Heart left ventricle (tissue), 16 donors: ENCODE measurements at regions not wholly inside any gene's neighbourhood (a gene's known extent, or its start where the extent isn't known, plus 50 kb on each side); places are given as distances from the start of the nearest gene placed in this dataset.
"Not testable (repeated sequence)": the region's sequence is repeated elsewhere in the genome, so short reads cannot be mapped to it uniquely, and the experiment has no call there.

ENCODE experiments used
- ATAC-seq, 4 donors: fragments of 200-7000 bp; cut with Tn5 transposase; one replicate each; pipeline ENCODE4 v1.9.1; 2020 to 2022; ENCODE audit warnings: moderate library complexity in 4 of 4, mild to moderate bottlenecking in 3 of 4, moderate number of reproducible peaks in 1 of 4
- DNase-seq, 5 donors: peaks; one replicate each; pipeline ENCODE4 v3.0.0-alpha.2; 2020
- H3K27ac ChIP-seq, 12 donors: fragments of 200-600 bp; sonication (generic) in 4 of 12; one replicate each; pipeline versions ENCODE4 v1.5.0 to v1.8.0; 2016 to 2022; ENCODE audit warnings: mild to moderate bottlenecking in 2 of 12
- H3K27me3 ChIP-seq, 9 donors: fragments of 200-600 bp; sonication (generic) in 2 of 9; one replicate each; pipeline versions ENCODE4 v1.5.1 to v1.8.0; 2016 to 2022; ENCODE audit warnings: mild to moderate bottlenecking in 3 of 9
- H3K36me3 ChIP-seq, 9 donors: fragments of 200-600 bp; sonication (generic) in 2 of 9; one replicate each; pipeline versions ENCODE4 v1.5.0 to v1.8.0; 2018 to 2022; ENCODE audit warnings: mild to moderate bottlenecking in 2 of 9
- H3K4me1 ChIP-seq, 12 donors: fragments of 200-600 bp; sonication (generic) in 4 of 12; one replicate each; pipeline versions ENCODE4 v1.5.0 to v1.8.0; 2016 to 2022; ENCODE audit warnings: mild to moderate bottlenecking in 3 of 12
- H3K4me3 ChIP-seq, 12 donors: fragments of 200-600 bp; sonication (generic) in 4 of 12; one replicate each; pipeline versions ENCODE4 v1.5.0 to v1.8.0; 2017 to 2022; ENCODE audit warnings: mild to moderate bottlenecking in 9 of 12, moderate library complexity in 4 of 12
- H3K9me3 ChIP-seq, 12 donors: fragments of 200-600 bp; sonication (generic) in 4 of 12; one replicate each; pipeline versions ENCODE4 v1.5.0 to v1.8.0; 2016 to 2022; ENCODE audit warnings: mild to moderate bottlenecking in 1 of 12
- POLR2A ChIP-seq, 2 donors: fragments of 450-650 bp; IDR thresholded peaks; one replicate each; pipeline ENCODE4 v1.6.1; 2017; ENCODE audit warnings: antibody characterized with exemption in 2 of 2, mild to moderate bottlenecking in 2 of 2, moderate library complexity in 2 of 2
- WGBS, 4 donors: extraction: QIAGEN DNeasy Blood & Tissue Kit in 2 of 4; methylation state at CpG; one replicate each; pipeline versions ENCODE4 v1.1.5 to v1.1.7; 2013 to 2018; 5-methylcytosine and 5-hydroxymethylcytosine counted together
- intact Hi-C, 10 donors: fragments of 100-400 bp; cut with DNase I; formaldehyde crosslinking; loops; one replicate each; pipeline versions ENCODE4 v1.11.1 to v1.14.2; 2022
- TF ChIP-seq, protein P1 (sequence below), 12 donors: fragments of 200-600 bp; sonication (generic) in 4 of 12; IDR thresholded peaks; one replicate each; pipeline versions ENCODE4 v1.5.0 to v1.8.0; 2018 to 2022; ENCODE audit warnings: antibody characterized with exemption in 12 of 12, mild to moderate bottlenecking in 5 of 12
- donor health status: ischemic (EF 13 %, LVEDD 7.1; RV severe dilation, severe dysfunction).
- donor health status: healthy with polysubstance abuse.
- donor health status: DM: no; HTN: yes; CAD: no.
- donor health status: DM: no; HTN: no; CAD: no.
- donor health status: ischemic (EF 25% LVEDD 6.9; RV normal size, moderate dysfunction).
- donor health status: ischemic (EF 25% LVEDD 5.7; RV mildly dilated, moderate dysfunction).
- donor health status: healthy.
- donor health status: DM: yes; HTN: yes; CAD: no.
- donor health status: ischemic (EF 35%, LVEDD 5.7; RV mildly dilated, moderate dysfunction).
- donor health status: nonischemic (EF 11% LVEDD 7.7; RV severe dilation, severe dysfunction).
- donor health status: DM: yes; HTN: yes; CAD: no.
- donor health status: PGD.
- donor health status: ischemic (EF 29% LVEDD 5.4; RV normal size, mild dysfunction).
- donor health status: nonischemic (EF 23%, LVEDD 6.1; RV moderate dilation, normal function).

DNA sequence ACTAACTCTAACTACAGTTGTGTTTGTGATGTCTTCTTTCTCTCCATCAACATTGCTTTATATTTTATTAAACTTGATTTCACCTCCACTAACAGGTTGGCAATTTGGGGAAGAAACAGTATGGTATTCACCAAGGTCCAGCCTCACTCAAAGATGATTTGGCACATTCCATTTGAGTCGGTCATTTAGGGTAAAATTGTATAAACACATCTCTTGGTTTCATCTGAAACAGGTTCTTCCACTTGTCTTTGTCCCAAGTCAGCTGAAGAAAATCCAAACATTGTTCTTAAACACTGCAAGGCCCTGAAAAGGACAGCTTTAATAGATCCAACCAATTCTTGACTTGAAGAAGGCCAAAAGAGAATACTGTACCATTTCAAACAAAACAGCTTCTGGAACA is 104.9 kb upstream of the NT5E start:
- Histone ChIP-seq H3K9me3 (no peaks in the 10 kb centered on the region), H3K27ac (no peak overlapping the region), H3K4me3 (no peak overlapping the region), H3K27me3 (no peaks in the 10 kb centered on the region), H3K36me3 (no peaks in the 10 kb centered on the region), H3K4me1 (no peaks in the 10 kb centered on the region)
- DNase-seq: no peak
- intact Hi-C loops: no loop called here
- TF ChIP-seq, protein P1, sequence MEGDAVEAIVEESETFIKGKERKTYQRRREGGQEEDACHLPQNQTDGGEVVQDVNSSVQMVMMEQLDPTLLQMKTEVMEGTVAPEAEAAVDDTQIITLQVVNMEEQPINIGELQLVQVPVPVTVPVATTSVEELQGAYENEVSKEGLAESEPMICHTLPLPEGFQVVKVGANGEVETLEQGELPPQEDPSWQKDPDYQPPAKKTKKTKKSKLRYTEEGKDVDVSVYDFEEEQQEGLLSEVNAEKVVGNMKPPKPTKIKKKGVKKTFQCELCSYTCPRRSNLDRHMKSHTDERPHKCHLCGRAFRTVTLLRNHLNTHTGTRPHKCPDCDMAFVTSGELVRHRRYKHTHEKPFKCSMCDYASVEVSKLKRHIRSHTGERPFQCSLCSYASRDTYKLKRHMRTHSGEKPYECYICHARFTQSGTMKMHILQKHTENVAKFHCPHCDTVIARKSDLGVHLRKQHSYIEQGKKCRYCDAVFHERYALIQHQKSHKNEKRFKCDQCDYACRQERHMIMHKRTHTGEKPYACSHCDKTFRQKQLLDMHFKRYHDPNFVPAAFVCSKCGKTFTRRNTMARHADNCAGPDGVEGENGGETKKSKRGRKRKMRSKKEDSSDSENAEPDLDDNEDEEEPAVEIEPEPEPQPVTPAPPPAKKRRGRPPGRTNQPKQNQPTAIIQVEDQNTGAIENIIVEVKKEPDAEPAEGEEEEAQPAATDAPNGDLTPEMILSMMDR (IDR thresholded peaks at IDR 0.05): no peak
- no peak for TF ChIP-seq POLR2A (IDR thresholded peaks at IDR 0.05)
- ATAC-seq: no peak
- WGBS, 4 donors: 56 to 72% (median 69%) methylated on average over 1 of the region's 1 CpG

DNA sequence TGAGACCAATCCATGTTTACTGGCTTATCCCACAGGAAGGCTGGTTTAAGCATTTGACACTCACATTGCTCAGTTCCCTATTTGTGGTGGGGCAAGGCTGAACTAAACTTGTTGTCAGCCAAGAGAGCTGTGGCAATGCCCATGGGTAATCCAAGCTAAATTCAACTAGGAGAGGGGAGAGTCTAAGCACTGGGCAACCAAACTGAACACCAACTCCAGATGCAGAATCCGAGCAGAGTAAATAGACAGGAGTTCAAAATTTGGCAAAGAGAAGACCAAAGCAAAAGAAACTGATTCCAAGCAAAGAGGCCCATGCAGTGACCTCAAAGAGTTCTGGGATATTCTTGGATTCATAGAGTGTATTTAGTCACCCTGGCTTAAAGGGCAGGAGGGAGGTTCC is 106.5 kb upstream of the NT5E start:
- intact Hi-C loops: no loop called here
- no peak for ATAC-seq
- Histone ChIP-seq H3K36me3 (no peaks in the 10 kb centered on the region), H3K4me3 (no peak overlapping the region), H3K27ac (no peak overlapping the region), H3K9me3 (no peaks in the 10 kb centered on the region), H3K27me3 (no peaks in the 10 kb centered on the region), H3K4me1 (no peaks in the 10 kb centered on the region)
- no peak for DNase-seq
- TF ChIP-seq, protein P1 (IDR thresholded peaks at IDR 0.05): no peak
- TF ChIP-seq POLR2A (IDR thresholded peaks at IDR 0.05): no peak
- 69 to 78% (median 74%) methylated on average over 1 of the region's 1 CpG for WGBS, 4 donors

GRCh38 chr6:85329196-85329595 is 120.7 kb upstream of the NT5E start:
- Histone ChIP-seq H3K9me3 (no peaks in the 10 kb centered on the region), H3K4me3 (no peak overlapping the region), H3K36me3 (no peaks in the 10 kb centered on the region), H3K27me3 (peaks cover 0 to 5% (median 0%) of the 10 kb centered on the region in 9 donors), H3K27ac (no peak overlapping the region), H3K4me1 (no peaks in the 10 kb centered on the region)
- intact Hi-C loops: loop anchor here in 2 of 10 donors (10.0 kb wide), 1 partner anchor 904 kb away; no protein-coding TSS in a partner anchor
- DNase-seq (no peak), ATAC-seq (no peak)
- TF ChIP-seq POLR2A (IDR thresholded peaks at IDR 0.05): no peak
- TF ChIP-seq, protein P1 (IDR thresholded peaks at IDR 0.05): no peak
- 68 to 76% (median 74%) methylated on average over 4 of the region's 4 CpGs for WGBS, 4 donors

- H3K4me3 ChIP-seq, H3K36me3 ChIP-seq, ATAC-seq, H3K27ac ChIP-seq, H3K27me3 ChIP-seq, H3K4me1 ChIP-seq, DNase-seq, H3K9me3 ChIP-seq: not testable (repeated sequence)
- WGBS, 4 donors: 91 to 96% (median 93%) methylated on average over 22 to 31 of the region's 31 CpGs
- intact Hi-C loops: loop anchor here in 2 of 10 donors (10.0 kb wide), 1 partner anchor 901 kb away; no protein-coding TSS in a partner anchor
These were observed 124.1 kb upstream of the NT5E start for GRCh38 chr6:85325811-85326210.

- Histone ChIP-seq H3K4me3 (no peak overlapping the region), H3K9me3 (peaks cover 0 to 3% (median 0%) of the 10 kb centered on the region in 12 donors), H3K36me3 (no peaks in the 10 kb centered on the region), H3K4me1 (no peaks in the 10 kb centered on the region), H3K27me3 (peaks cover 0 to 3% (median 0%) of the 10 kb centered on the region in 9 donors), H3K27ac (no peak overlapping the region)
- DNase-seq (peak in 4 of 5 donors; percentile 32 to 56 (median 47)), ATAC-seq (peak in 3 of 4 donors; percentile 48 to 63 (median 61))
- intact Hi-C loops: loop anchor here in 2 of 10 donors (10.0 kb wide), 1 partner anchor 899 kb away; no protein-coding TSS in a partner anchor
- 33 to 39% (median 35%) methylated on average over 9 of the region's 9 CpGs for WGBS, 4 donors
- TF ChIP-seq, protein P1 (IDR thresholded peaks at IDR 0.05): peak; percentile 53 to 84 (median 66)
- no peak for TF ChIP-seq POLR2A (IDR thresholded peaks at IDR 0.05)
These were observed 126.3 kb upstream of the NT5E start for GRCh38 chr6:85323435-85324040.
